NCI-H226 (cell line): ENCODE measurements at regions not wholly inside any gene's neighbourhood (a gene's known extent, or its start where the extent isn't known, plus 50 kb on each side); places are given as distances from the start of the nearest gene placed in this dataset.

Experiments
- DNase-seq: peaks from one replicate; pipeline ENCODE4 v3.0.0-alpha.2; 2015

GRCh38 chr5:117094114-117094815 lies 519.6 kb upstream of the SEMA6A start:
- DNase-seq = no peak

- no peak for DNase-seq
Measured at GRCh38 chr5:117093653-117094052, 519.0 kb upstream of the SEMA6A start.

- DNase-seq = no peak
Measured at GRCh38 chr5:117089001-117089400, 514.4 kb upstream of the SEMA6A start.

- DNase-seq = no peak
Measured at GRCh38 chr5:117088176-117088575, 513.6 kb upstream of the SEMA6A start.

- no peak for DNase-seq
Measured at GRCh38 chr5:117084067-117084466, 509.4 kb upstream of the SEMA6A start.

GRCh38 chr5:117082977-117083376 lies 508.4 kb upstream of the SEMA6A start:
- no peak for DNase-seq

GRCh38 chr5:117077142-117077541 lies 502.5 kb upstream of the SEMA6A start:
- no peak for DNase-seq

GRCh38 chr5:117072439-117072838 lies 497.8 kb upstream of the SEMA6A start:
- DNase-seq = no peak

GRCh38 chr5:117065800-117066199 lies 491.2 kb upstream of the SEMA6A start:
- no peak for DNase-seq

GRCh38 chr5:117065161-117065560 lies 490.5 kb upstream of the SEMA6A start:
- DNase-seq = no peak

- no peak for DNase-seq
Measured at GRCh38 chr5:117060099-117060498, 485.5 kb upstream of the SEMA6A start.

- no peak for DNase-seq
Measured at GRCh38 chr5:117058740-117059139, 484.1 kb upstream of the SEMA6A start.

- DNase-seq = no peak
Measured at GRCh38 chr5:117055517-117055916, 480.9 kb upstream of the SEMA6A start.

- DNase-seq = no peak
Measured at GRCh38 chr5:117054911-117055310, 480.3 kb upstream of the SEMA6A start.

GRCh38 chr5:117054141-117054540 lies 479.5 kb upstream of the SEMA6A start:
- no peak for DNase-seq

- no peak for DNase-seq
Measured at GRCh38 chr5:117041926-117042595, 467.4 kb upstream of the SEMA6A start.

GRCh38 chr5:117039035-117039434 lies 464.4 kb upstream of the SEMA6A start:
- DNase-seq = no peak

- DNase-seq = no peak
Measured at GRCh38 chr5:117027384-117027783, 452.8 kb upstream of the SEMA6A start.

GRCh38 chr5:117020999-117021398 lies 446.4 kb upstream of the SEMA6A start:
- DNase-seq = no peak

GRCh38 chr5:117013280-117013877 lies 438.8 kb upstream of the SEMA6A start:
- no peak for DNase-seq

GRCh38 chr5:117010574-117010973 lies 436.0 kb upstream of the SEMA6A start:
- no peak for DNase-seq

- DNase-seq = no peak
Measured at GRCh38 chr5:116998024-116998423, 423.4 kb upstream of the SEMA6A start.

- no peak for DNase-seq
Measured at GRCh38 chr5:116992681-116993080, 418.1 kb upstream of the SEMA6A start.

GRCh38 chr5:116989995-116990394 lies 415.4 kb upstream of the SEMA6A start:
- DNase-seq = no peak
